ENCODE measurements at regions not wholly inside any gene's neighbourhood (a gene's known extent, or its start where the extent isn't known, plus 50 kb on each side); places are given as distances from the start of the nearest gene placed in this dataset.

DNA sequence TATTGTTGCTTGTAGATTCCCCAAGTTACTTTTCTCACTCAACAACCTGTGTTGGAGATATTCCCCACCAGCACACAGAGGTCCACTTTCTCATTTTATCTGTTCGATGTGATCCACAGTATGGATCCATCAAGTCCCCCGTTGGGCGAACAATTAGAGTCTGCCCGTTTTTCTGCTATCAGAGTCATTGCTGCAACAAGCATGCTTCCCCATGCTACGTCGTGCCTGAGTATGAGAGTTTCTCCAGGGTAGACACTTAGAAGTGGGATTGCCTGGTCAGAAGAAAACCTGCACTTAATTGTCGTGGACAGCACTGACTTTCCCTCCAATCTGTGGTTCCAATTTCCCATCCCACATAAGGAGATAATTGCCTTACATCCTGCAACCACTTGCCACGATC is 62.7 kb upstream of the SHOX start:
- TF ChIP-seq, protein P1, sequence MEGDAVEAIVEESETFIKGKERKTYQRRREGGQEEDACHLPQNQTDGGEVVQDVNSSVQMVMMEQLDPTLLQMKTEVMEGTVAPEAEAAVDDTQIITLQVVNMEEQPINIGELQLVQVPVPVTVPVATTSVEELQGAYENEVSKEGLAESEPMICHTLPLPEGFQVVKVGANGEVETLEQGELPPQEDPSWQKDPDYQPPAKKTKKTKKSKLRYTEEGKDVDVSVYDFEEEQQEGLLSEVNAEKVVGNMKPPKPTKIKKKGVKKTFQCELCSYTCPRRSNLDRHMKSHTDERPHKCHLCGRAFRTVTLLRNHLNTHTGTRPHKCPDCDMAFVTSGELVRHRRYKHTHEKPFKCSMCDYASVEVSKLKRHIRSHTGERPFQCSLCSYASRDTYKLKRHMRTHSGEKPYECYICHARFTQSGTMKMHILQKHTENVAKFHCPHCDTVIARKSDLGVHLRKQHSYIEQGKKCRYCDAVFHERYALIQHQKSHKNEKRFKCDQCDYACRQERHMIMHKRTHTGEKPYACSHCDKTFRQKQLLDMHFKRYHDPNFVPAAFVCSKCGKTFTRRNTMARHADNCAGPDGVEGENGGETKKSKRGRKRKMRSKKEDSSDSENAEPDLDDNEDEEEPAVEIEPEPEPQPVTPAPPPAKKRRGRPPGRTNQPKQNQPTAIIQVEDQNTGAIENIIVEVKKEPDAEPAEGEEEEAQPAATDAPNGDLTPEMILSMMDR (IDR thresholded peaks at IDR 0.05; ENCODE audit: insufficient read depth, low read depth, low read length): no peak
- no peak overlapping the region for H3K4me3 ChIP-seq (ENCODE audit: low read depth, low read length)
- DNase-seq (ENCODE audit: low read depth): no peak

GRCh38 chrX:568311-568710 is 62.3 kb upstream of the SHOX start:
- TF ChIP-seq, protein P1 (IDR thresholded peaks at IDR 0.05; ENCODE audit: insufficient read depth, low read depth, low read length): no peak
- no peak overlapping the region for H3K4me3 ChIP-seq (ENCODE audit: low read depth, low read length)
- no peak for DNase-seq (ENCODE audit: low read depth)

- no peak overlapping the region for H3K4me3 ChIP-seq (ENCODE audit: low read depth, low read length)
- TF ChIP-seq, protein P1 (IDR thresholded peaks at IDR 0.05; ENCODE audit: insufficient read depth, low read depth, low read length): no peak
- no peak for DNase-seq (ENCODE audit: low read depth)
Measured at GRCh38 chrX:572538-573124, 58.0 kb upstream of the SHOX start.

DNA sequence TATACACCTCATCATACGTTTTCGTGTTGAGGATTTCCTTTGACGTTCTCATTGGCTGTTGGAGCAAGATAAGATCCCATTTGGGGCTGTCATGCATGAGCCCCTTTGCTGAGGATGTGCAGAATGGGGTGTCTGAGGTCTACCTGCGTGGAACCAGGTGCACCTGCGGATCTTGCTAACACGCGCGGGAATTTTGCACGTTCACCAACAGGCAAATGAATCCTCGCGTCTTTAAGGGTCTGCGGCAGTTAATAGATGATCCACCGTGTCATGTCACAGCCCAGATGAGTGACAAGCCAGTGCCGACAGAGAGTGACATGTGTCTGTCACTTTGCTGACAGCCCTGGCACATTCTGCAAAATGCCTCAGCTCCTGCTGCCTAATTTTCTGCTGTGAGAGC is 56.3 kb upstream of the SHOX start:
- TF ChIP-seq, protein P1 (IDR thresholded peaks at IDR 0.05; ENCODE audit: insufficient read depth, low read depth, low read length): no peak
- no peak overlapping the region for H3K4me3 ChIP-seq (ENCODE audit: low read depth, low read length)
- DNase-seq (ENCODE audit: low read depth): no peak

DNA sequence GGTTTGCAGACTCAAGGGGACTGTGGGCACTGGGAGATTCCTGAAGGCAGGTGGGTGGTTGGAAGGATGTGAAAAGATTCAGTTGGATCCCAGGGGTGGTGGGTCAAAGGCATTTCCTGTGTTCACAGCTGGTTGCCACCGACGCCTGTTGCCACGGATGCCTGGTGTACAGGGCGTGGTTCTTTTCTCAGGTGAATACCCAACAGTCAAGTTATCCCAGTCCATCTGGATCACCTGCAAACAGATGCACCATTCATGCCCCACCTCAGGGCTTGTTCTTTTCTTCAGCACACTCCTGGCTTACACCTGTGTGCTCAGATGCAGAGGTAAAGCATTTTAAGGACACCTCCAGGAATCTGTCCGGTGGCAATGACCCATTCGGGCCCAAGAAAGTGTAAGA is 55.8 kb upstream of the SHOX start:
- H3K4me3 ChIP-seq (ENCODE audit: low read depth, low read length): no peak overlapping the region
- TF ChIP-seq, protein P1 (IDR thresholded peaks at IDR 0.05; ENCODE audit: insufficient read depth, low read depth, low read length): no peak
- DNase-seq (ENCODE audit: low read depth): no peak

DNA sequence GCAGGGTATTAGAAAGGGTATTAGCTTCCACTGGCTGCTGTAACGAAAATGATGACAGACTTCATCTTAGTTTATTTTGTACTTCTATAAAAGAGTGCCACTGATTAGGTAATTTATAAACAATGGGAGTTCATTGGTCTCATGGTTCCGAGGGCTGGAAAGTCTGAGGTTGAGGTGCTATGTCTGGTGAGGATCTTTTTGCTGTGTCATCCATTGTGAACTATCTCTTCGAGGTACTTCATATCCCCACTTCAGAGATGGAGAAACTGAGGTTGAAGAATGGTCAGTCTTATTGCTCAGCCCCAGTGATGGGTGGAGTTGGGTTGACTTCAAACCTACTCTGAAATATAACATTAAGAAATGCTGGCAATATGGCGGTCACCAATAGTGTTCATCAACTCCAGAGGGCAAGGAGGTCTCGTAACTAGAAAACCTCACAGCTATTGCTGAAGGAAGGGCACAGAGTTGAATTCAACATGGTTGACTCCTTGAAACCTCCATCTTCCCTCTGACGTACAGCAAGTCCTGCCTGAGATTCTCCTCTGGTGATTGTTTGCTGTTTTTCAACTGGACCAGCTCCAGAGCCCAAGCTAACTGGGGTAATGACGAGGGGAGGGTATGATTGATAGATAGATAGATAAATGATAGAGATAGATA is 53.6 kb upstream of the SHOX start:
- TF ChIP-seq, protein P1 (IDR thresholded peaks at IDR 0.05; ENCODE audit: insufficient read depth, low read depth, low read length): no peak
- DNase-seq (ENCODE audit: low read depth): no peak
- no peak overlapping the region for H3K4me3 ChIP-seq (ENCODE audit: low read depth, low read length)

DNA sequence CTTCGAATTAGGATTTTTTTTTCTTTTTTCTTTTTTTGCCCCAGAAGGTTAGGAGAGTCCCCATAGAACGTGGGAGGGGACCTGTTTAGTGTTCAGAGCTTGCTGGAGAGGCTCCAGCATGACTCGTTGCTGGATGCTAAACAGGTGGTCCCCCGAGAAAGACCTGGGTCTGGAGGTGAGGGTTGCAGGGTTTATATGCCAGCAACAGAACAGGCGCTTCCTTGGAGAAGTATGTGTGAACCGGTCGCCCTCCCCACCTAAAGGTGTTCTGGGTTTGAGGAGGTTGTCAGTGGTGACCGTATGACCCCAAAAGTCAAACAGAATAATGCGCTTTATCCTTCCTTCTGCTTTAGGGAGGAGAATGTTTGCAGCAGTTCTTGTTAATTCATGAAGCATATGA is 52.1 kb upstream of the SHOX start:
- no peak overlapping the region for H3K4me3 ChIP-seq (ENCODE audit: low read depth, low read length)
- TF ChIP-seq, protein P1 (IDR thresholded peaks at IDR 0.05; ENCODE audit: insufficient read depth, low read depth, low read length): no peak
- no peak for DNase-seq (ENCODE audit: low read depth)
